ENCODE measurements at regions not wholly inside any gene's neighbourhood (a gene's known extent, or its start where the extent isn't known, plus 50 kb on each side); places are given as distances from the start of the nearest gene placed in this dataset.

DNA sequence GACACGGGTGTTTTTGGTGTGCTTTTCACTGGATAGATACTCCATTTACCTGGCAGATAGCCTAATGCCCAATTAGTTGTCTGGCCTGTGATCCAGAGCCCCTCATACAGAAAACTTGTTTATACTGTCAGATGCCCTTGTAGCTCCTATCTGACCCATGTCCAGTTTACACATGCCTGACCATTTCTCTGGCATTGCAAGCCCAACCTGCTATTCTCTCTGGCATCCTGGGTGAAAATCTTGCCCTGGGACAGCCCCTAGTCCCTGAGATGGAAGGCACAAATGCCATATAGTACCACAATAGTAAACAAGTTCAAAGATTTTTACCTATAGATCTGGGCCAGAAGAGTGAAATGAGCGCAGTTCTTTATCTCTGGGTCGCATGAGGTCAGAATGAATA lies 212.6 kb downstream of the ZBBX start:
- no peaks in the 10 kb centered on the region for H3K27me3 Mint-ChIP-seq
- no peak for TF ChIP-seq EZH2 (IDR thresholded peaks at IDR 0.05; ENCODE audit: borderline replicate concordance, insufficient read depth, low read depth, low read length, poor library complexity, severe bottlenecking)
- TF ChIP-seq, protein P1, sequence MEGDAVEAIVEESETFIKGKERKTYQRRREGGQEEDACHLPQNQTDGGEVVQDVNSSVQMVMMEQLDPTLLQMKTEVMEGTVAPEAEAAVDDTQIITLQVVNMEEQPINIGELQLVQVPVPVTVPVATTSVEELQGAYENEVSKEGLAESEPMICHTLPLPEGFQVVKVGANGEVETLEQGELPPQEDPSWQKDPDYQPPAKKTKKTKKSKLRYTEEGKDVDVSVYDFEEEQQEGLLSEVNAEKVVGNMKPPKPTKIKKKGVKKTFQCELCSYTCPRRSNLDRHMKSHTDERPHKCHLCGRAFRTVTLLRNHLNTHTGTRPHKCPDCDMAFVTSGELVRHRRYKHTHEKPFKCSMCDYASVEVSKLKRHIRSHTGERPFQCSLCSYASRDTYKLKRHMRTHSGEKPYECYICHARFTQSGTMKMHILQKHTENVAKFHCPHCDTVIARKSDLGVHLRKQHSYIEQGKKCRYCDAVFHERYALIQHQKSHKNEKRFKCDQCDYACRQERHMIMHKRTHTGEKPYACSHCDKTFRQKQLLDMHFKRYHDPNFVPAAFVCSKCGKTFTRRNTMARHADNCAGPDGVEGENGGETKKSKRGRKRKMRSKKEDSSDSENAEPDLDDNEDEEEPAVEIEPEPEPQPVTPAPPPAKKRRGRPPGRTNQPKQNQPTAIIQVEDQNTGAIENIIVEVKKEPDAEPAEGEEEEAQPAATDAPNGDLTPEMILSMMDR (IDR thresholded peaks at IDR 0.05), result no peak
- no peaks in the 10 kb centered on the region for H3K9me3 Mint-ChIP-seq (ENCODE audit: insufficient read depth)
- intact Hi-C loops (cut with micrococcal nuclease), result no loop called here
- H3K9ac ChIP-seq (ENCODE audit: low read length), result no peak overlapping the region
- no peaks in the 10 kb centered on the region for H3K4me1 ChIP-seq (ENCODE audit: control insufficient read depth in 2 of 2, insufficient read depth in 2 of 2, low read length in 2 of 2)
- no peak overlapping the region for H3K4me3 Mint-ChIP-seq
- no peak overlapping the region for H3K27ac Mint-ChIP-seq
- WGBS (ENCODE audit: insufficient coverage), result 100% methylated on average over 1 of the region's 3 CpGs
- no peaks in the 10 kb centered on the region for H3K36me3 ChIP-seq (replicated peaks in 1 of 2; ENCODE audit: control extremely low read depth in 1 of 2, control insufficient read depth in 1 of 2, extremely low read depth in 1 of 2, insufficient read depth in 2 of 2, low read length in 1 of 2)
- no peak overlapping the region for H3K4me3 ChIP-seq (ENCODE audit: control extremely low read depth in 1 of 5, extremely low read depth in 1 of 5, insufficient read depth in 1 of 5, low read depth in 2 of 5, low read length in 4 of 5)
- H3K4me2 ChIP-seq (replicated peaks; ENCODE audit: low read depth, low read length, poor library complexity, severe bottlenecking), result no peak overlapping the region
- no peaks in the 10 kb centered on the region for H3K9me3 ChIP-seq (ENCODE audit: control extremely low read depth in 1 of 3, control insufficient read depth in 2 of 3, insufficient read depth in 1 of 3, low read length in 2 of 3)
- H3K79me2 ChIP-seq (ENCODE audit: control insufficient read depth, insufficient read depth, low read length), result no peaks in the 10 kb centered on the region
- no peak for ATAC-seq (ENCODE audit: low read depth)
- no peaks in the 10 kb centered on the region for H3K4me1 Mint-ChIP-seq
- H2AFZ ChIP-seq (ENCODE audit: insufficient read depth, low read depth, low read length, poor library complexity, severe bottlenecking), result no peak overlapping the region
- ChIA-PET POLR2A (no interaction called here), CTCF (no interaction called here)
- DNase-seq, result no peak
- H4K20me1 ChIP-seq (ENCODE audit: control insufficient read depth, insufficient read depth, low read length, poor library complexity, severe bottlenecking), result no peaks in the 10 kb centered on the region
- no peak overlapping the region for H3K27ac ChIP-seq (ENCODE audit: low read length in 2 of 2)
- no peaks in the 10 kb centered on the region for H3K27me3 ChIP-seq (replicated peaks in 1 of 4; ENCODE audit: control extremely low read depth in 1 of 4, control insufficient read depth in 3 of 4, insufficient read depth in 4 of 4, low read length in 3 of 4)

DNA sequence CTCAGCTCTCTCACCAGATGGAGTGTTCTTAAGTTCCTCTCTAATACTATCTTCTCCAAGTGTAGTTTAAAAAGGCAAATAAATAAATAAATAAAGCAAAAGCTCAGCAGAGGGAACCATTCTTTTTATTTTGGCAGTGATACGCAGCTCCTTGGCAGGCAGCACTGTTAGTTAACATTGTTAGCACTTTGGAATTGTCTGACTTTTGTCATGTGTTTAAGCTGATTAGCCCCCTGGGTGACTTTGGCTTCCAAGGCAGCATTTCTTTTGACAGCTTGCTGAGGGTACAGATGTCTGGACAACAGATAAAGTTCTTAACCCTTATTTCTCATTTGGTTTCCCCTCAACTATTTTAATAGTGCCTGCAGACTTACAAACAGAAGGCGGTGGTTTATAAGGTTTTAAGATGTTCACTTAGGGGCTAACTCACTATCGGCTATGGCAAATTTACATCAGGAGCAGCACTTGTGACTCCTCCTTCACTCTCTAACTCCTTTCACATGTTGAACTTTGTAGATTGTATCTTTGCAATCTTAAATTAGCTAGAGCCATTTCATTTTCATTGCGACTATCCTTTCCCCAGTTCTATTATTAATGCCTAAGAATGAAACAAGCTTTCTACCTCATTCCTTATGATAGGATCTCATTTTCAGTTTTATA lies 213.4 kb downstream of the ZBBX start:
- H3K4me3 Mint-ChIP-seq, result no peak overlapping the region
- Histone ChIP-seq H3K4me1 (ENCODE audit: control insufficient read depth in 2 of 2, insufficient read depth in 2 of 2, low read length in 2 of 2) (no peaks in the 10 kb centered on the region), H3K79me2 (ENCODE audit: control insufficient read depth, insufficient read depth, low read length) (no peaks in the 10 kb centered on the region), H3K4me2 (replicated peaks; ENCODE audit: low read depth, low read length, poor library complexity, severe bottlenecking) (no peak overlapping the region), H3K27me3 (replicated peaks in 1 of 4; ENCODE audit: control extremely low read depth in 1 of 4, control insufficient read depth in 3 of 4, insufficient read depth in 4 of 4, low read length in 3 of 4) (no peaks in the 10 kb centered on the region), H4K20me1 (ENCODE audit: control insufficient read depth, insufficient read depth, low read length, poor library complexity, severe bottlenecking) (no peaks in the 10 kb centered on the region), H3K27ac (ENCODE audit: low read length in 2 of 2) (no peak overlapping the region), H2AFZ (ENCODE audit: insufficient read depth, low read depth, low read length, poor library complexity, severe bottlenecking) (no peak overlapping the region), H3K36me3 (replicated peaks in 1 of 2; ENCODE audit: control extremely low read depth in 1 of 2, control insufficient read depth in 1 of 2, extremely low read depth in 1 of 2, insufficient read depth in 2 of 2, low read length in 1 of 2) (no peaks in the 10 kb centered on the region), H3K4me3 (ENCODE audit: control extremely low read depth in 1 of 5, extremely low read depth in 1 of 5, insufficient read depth in 1 of 5, low read depth in 2 of 5, low read length in 4 of 5) (no peak overlapping the region), H3K9me3 (ENCODE audit: control extremely low read depth in 1 of 3, control insufficient read depth in 2 of 3, insufficient read depth in 1 of 3, low read length in 2 of 3) (no peaks in the 10 kb centered on the region), H3K9ac (ENCODE audit: low read length) (no peak overlapping the region)
- H3K27ac Mint-ChIP-seq, result no peak overlapping the region
- H3K9me3 Mint-ChIP-seq (ENCODE audit: insufficient read depth), result no peaks in the 10 kb centered on the region
- no peak for ATAC-seq (ENCODE audit: low read depth)
- ChIA-PET CTCF (no interaction called here), POLR2A (no interaction called here)
- H3K4me1 Mint-ChIP-seq, result no peaks in the 10 kb centered on the region
- no peak for DNase-seq
- WGBS (ENCODE audit: insufficient coverage), result 40% methylated on average over 1 of the region's 4 CpGs
- H3K27me3 Mint-ChIP-seq, result no peaks in the 10 kb centered on the region
- intact Hi-C loops (cut with micrococcal nuclease), result no loop called here
- no peak for TF ChIP-seq EZH2 (IDR thresholded peaks at IDR 0.05; ENCODE audit: borderline replicate concordance, insufficient read depth, low read depth, low read length, poor library complexity, severe bottlenecking)
- TF ChIP-seq, protein P1 (IDR thresholded peaks at IDR 0.05), result no peak
